Retinal pigment epithelial cell (primary cell): ENCODE measurements at regions not wholly inside any gene's neighbourhood (a gene's known extent, or its start where the extent isn't known, plus 50 kb on each side); places are given as distances from the start of the nearest gene placed in this dataset.

Source experiments
- DNase-seq: peaks from one replicate; pipeline ENCODE4 v3.0.0-alpha.2; 2010; ENCODE audit warnings: low read depth
- H3K4me3 ChIP-seq: 2 replicates; pipeline ENCODE4 v1.5.1; 2011; ENCODE audit warnings: mild to moderate bottlenecking, low read length, control low read depth, moderate library complexity
- CTCF ChIP-seq: conservative IDR thresholded peaks from 2 replicates; pipeline ENCODE4 v1.5.1; 2011; ENCODE audit warnings: low read depth, low read length, control low read depth, inconsistent platforms

- no peak for TF ChIP-seq CTCF
- H3K4me3 ChIP-seq, result no peak overlapping the region
- no peak for DNase-seq
Observed at GRCh38 chr13:55062662-55063061, 2034.0 kb downstream of the OLFM4 start.

DNA sequence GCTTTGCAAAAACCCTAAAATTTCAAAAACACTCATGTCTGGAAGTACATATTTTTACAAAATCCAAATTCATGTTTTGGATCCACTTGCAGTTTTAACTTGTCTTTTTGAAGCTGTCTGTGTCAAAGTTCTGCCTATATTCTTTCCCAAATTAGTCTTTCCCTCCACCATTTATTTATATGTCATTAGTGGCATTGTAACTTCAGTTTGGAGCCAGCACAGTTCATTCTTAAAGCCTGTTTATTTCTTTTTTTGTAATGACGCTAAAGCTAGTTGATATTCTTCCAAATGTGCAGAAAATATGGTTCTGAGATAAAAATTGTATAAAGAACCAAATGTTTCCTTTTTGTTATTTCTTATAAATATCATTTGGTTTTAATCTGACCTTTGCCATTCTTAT is 2039.3 kb downstream of the OLFM4 start:
- DNase-seq, result no peak

DNA sequence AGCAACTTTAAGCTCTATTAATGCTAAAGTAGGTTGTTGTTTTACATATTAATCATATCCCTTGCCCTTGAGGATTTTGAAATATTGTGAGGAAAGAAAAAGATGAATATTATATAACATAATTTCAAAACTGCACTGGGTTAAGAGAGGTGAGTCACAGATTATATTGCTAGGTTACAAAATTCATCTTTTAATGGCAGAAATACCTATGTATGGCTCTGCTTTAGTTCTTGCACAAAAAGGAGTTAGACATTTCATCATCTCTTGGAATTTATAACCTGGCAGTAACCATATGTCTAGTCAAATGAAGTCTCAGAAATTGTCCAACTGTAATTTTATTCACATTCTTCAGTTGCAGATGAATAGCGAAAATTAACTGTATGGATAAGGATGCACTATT is 2041.1 kb downstream of the OLFM4 start:
- H3K4me3 ChIP-seq, result no peak overlapping the region
- no peak for TF ChIP-seq CTCF
- DNase-seq, result peak; percentile 16

More for the DNA sequence above, 2039.3 kb downstream of the OLFM4 start:
- no peak for TF ChIP-seq CTCF
- no peak overlapping the region for H3K4me3 ChIP-seq

DNA sequence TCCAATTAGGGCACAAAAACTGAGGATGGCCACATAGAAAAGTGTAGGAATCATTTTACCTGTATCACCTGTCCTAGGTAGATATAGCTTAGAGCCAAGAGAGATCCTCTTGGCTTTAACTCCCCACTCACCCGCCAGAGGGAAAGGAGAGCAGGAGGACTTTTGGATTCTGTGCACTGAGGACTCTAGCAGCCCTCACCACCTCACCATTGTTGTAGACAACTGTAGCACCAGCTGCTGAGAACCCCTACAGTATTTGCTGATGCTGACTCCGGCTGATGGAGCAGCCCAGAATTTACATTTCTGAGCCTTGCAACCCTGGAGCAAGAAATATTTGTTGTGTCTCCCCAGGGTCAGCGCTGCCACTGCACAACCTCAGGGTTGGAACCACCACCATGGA is 2044.4 kb downstream of the OLFM4 start:
- no peak for TF ChIP-seq CTCF
- H3K4me3 ChIP-seq, result no peak overlapping the region
- DNase-seq, result no peak

DNA sequence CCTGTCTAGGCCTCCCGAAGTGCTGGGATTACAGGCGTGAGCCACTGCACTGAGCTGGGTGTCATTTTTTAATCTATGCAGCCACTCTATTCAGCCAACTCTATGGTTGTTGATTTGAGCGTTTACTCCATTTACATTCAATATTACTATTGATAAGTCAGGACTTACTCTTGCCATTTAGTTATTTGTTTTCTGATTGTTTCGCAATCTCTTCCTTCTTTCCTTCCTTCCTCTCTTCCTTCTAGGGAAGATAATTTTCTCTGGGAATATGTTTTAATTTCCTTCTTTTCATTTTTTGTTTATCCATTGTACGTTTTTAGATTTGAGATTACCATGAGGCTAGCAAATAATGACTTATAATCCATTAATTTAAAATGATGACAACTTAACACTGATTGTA is 2056.0 kb downstream of the OLFM4 start:
- DNase-seq, result no peak
- no peak for TF ChIP-seq CTCF
- H3K4me3 ChIP-seq, result no peak overlapping the region

- TF ChIP-seq CTCF, result no peak
- no peak overlapping the region for H3K4me3 ChIP-seq
- DNase-seq, result no peak
Observed at GRCh38 chr13:55087085-55087484, 2053.6 kb upstream of the PRR20A start.

DNA sequence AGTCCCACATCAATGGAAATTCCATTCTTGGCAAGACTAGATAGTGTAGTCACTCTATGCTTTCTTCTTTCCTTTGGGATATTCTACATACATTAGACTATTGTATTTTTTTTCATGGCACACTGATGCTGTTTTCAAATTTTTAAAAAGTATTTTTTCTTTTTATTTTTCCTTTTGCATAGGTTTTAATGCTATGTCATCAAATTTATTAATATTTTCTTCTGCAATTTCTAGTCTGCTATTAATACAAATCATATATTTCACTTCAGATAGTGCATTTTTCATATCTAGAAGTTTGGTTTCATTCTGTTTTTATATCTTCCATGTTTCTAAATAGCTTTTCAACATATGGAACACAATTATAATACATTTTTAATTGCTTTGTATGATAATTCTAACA is 2050.1 kb upstream of the PRR20A start:
- DNase-seq, result no peak
- TF ChIP-seq CTCF, result no peak

More for the DNA sequence above, 2050.1 kb upstream of the PRR20A start:
- H3K4me3 ChIP-seq, result no peak overlapping the region
